KMS-11 (cell line): ENCODE measurements at regions not wholly inside any gene's neighbourhood (a gene's known extent, or its start where the extent isn't known, plus 50 kb on each side); places are given as distances from the start of the nearest gene placed in this dataset.

Source experiments
- H2AFZ ChIP-seq: fragments of 200-600 bp; sonication (generic); 2 replicates; pipeline ENCODE4 v1.6.1; 2016; ENCODE audit warnings: antibody characterized with exemption, mixed run types, low read depth
- H3K27ac ChIP-seq: fragments of 200-600 bp; sonication (generic); 2 replicates; pipeline ENCODE4 v1.6.1; 2016; ENCODE audit warnings: mild to moderate bottlenecking, mixed run types
- H3K27me3 ChIP-seq: fragments of 200-600 bp; sonication (generic); 2 replicates; pipeline ENCODE4 v1.6.1; 2017; ENCODE audit warnings: mild to moderate bottlenecking, low read depth, mixed run types, moderate library complexity; ENCODE audit not compliant: insufficient read depth
- H3K36me3 ChIP-seq: fragments of 200-600 bp; sonication (generic); 2 replicates; pipeline ENCODE4 v1.6.1; 2017; ENCODE audit warnings: mild to moderate bottlenecking, mixed run types; ENCODE audit not compliant: insufficient read depth
- H3K4me1 ChIP-seq: fragments of 200-600 bp; sonication (generic); 2 replicates; pipeline ENCODE4 v1.6.1; 2016; ENCODE audit warnings: mild to moderate bottlenecking, low read depth, mixed run types; ENCODE audit not compliant: poor library complexity, severe bottlenecking
- H3K4me2 ChIP-seq: fragments of 200-600 bp; sonication (generic); 2 replicates; pipeline ENCODE4 v1.7.0; 2016; ENCODE audit warnings: mild to moderate bottlenecking, mixed run types
- H3K4me3 ChIP-seq: fragments of 200-600 bp; sonication (generic); IDR thresholded peaks from 2 replicates; pipeline ENCODE4 v1.6.1; 2017; ENCODE audit warnings: low read depth, low read length, mixed read lengths; ENCODE audit not compliant: insufficient read depth
- H3K79me2 ChIP-seq: fragments of 200-600 bp; sonication (generic); 2 replicates; pipeline ENCODE4 v1.6.1; 2016; ENCODE audit warnings: low read depth, mixed run types; ENCODE audit not compliant: insufficient read depth
- H3K9ac ChIP-seq: fragments of 200-600 bp; sonication (generic); 2 replicates; pipeline ENCODE4 v1.6.1; 2016; ENCODE audit warnings: mild to moderate bottlenecking, mixed run types
- H4K20me1 ChIP-seq: fragments of 200-600 bp; sonication (generic); 2 replicates; pipeline ENCODE4 v1.6.1; 2016; ENCODE audit warnings: mild to moderate bottlenecking, mixed run types; ENCODE audit not compliant: insufficient read depth
- TF ChIP-seq, protein P1 (sequence below): fragments of 200-600 bp; sonication (generic); conservative IDR thresholded peaks from 2 replicates; pipeline ENCODE4 v1.6.1; 2017; ENCODE audit warnings: low read depth, mild to moderate bottlenecking, antibody characterized with exemption, low read length, moderate library complexity, mixed read lengths

- Histone ChIP-seq H3K27me3 (no peaks in the 10 kb centered on the region), H4K20me1 (no peaks in the 10 kb centered on the region), H3K9ac (no peak overlapping the region), H3K4me3 (no peak overlapping the region), H2AFZ (no peak overlapping the region), H3K27ac (no peak overlapping the region), H3K4me1 (no peaks in the 10 kb centered on the region), H3K79me2 (no peaks in the 10 kb centered on the region), H3K4me2 (no peak overlapping the region), H3K36me3 (no peaks in the 10 kb centered on the region)
- TF ChIP-seq, protein P1, sequence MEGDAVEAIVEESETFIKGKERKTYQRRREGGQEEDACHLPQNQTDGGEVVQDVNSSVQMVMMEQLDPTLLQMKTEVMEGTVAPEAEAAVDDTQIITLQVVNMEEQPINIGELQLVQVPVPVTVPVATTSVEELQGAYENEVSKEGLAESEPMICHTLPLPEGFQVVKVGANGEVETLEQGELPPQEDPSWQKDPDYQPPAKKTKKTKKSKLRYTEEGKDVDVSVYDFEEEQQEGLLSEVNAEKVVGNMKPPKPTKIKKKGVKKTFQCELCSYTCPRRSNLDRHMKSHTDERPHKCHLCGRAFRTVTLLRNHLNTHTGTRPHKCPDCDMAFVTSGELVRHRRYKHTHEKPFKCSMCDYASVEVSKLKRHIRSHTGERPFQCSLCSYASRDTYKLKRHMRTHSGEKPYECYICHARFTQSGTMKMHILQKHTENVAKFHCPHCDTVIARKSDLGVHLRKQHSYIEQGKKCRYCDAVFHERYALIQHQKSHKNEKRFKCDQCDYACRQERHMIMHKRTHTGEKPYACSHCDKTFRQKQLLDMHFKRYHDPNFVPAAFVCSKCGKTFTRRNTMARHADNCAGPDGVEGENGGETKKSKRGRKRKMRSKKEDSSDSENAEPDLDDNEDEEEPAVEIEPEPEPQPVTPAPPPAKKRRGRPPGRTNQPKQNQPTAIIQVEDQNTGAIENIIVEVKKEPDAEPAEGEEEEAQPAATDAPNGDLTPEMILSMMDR: no peak
These were observed 356.0 kb upstream of the KYNU start for GRCh38 chr2:142521492-142521891.

- Histone ChIP-seq H3K36me3 (no peaks in the 10 kb centered on the region), H3K4me3 (no peak overlapping the region), H2AFZ (no peak overlapping the region), H3K9ac (no peak overlapping the region), H4K20me1 (no peaks in the 10 kb centered on the region), H3K79me2 (no peaks in the 10 kb centered on the region), H3K27me3 (no peaks in the 10 kb centered on the region), H3K27ac (no peak overlapping the region), H3K4me1 (no peaks in the 10 kb centered on the region), H3K4me2 (no peak overlapping the region)
- TF ChIP-seq, protein P1: no peak
These were observed 362.0 kb upstream of the KYNU start for GRCh38 chr2:142515493-142515892.

- TF ChIP-seq, protein P1: no peak
- Histone ChIP-seq H4K20me1 (no peaks in the 10 kb centered on the region), H3K9ac (no peak overlapping the region), H3K4me1 (peaks cover 1% of the 10 kb centered on the region), H3K36me3 (no peaks in the 10 kb centered on the region), H3K27me3 (no peaks in the 10 kb centered on the region), H2AFZ (no peak overlapping the region), H3K4me2 (no peak overlapping the region), H3K79me2 (no peaks in the 10 kb centered on the region), H3K27ac (no peak overlapping the region), H3K4me3 (no peak overlapping the region)
These were observed 368.1 kb upstream of the KYNU start for GRCh38 chr2:142509401-142509800.

DNA sequence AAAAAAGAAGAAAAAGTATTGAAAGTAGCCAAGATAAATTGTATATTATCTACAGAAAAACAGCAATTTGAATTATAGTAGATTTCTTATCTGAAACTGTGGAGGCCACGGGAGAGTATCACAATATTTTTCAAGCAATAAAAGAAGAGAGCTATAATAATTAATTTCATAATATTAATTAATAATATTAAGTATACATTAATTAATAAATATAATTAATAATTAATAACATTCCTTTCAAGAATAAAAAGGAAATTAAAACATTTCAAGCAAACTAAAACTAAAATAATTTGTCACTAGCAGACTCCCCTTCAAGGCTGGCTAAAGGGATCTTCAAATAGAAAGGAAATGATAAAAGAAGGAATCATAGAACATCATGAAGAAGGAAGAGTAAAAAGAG, 372.7 kb upstream of the KYNU start:
- Histone ChIP-seq H3K27me3 (no peaks in the 10 kb centered on the region), H3K4me3 (no peak overlapping the region), H3K9ac (no peak overlapping the region), H2AFZ (no peak overlapping the region), H3K36me3 (no peaks in the 10 kb centered on the region), H4K20me1 (no peaks in the 10 kb centered on the region), H3K4me2 (no peak overlapping the region), H3K79me2 (no peaks in the 10 kb centered on the region), H3K4me1 (peaks cover 26% of the 10 kb centered on the region), H3K27ac (no peak overlapping the region)
- TF ChIP-seq, protein P1: no peak

GRCh38 chr2:142502402-142502801, 371.6 kb upstream of the LRP1B start:
- Histone ChIP-seq H4K20me1 (no peaks in the 10 kb centered on the region), H3K27ac (no peak overlapping the region), H3K27me3 (no peaks in the 10 kb centered on the region), H3K4me2 (no peak overlapping the region), H2AFZ (no peak overlapping the region), H3K36me3 (no peaks in the 10 kb centered on the region), H3K4me3 (no peak overlapping the region), H3K9ac (no peak overlapping the region), H3K4me1 (peaks cover 26% of the 10 kb centered on the region), H3K79me2 (no peaks in the 10 kb centered on the region)
- TF ChIP-seq, protein P1: no peak
